ENCODE measurements at regions not wholly inside any gene's neighbourhood (a gene's known extent, or its start where the extent isn't known, plus 50 kb on each side); places are given as distances from the start of the nearest gene placed in this dataset.

DNA sequence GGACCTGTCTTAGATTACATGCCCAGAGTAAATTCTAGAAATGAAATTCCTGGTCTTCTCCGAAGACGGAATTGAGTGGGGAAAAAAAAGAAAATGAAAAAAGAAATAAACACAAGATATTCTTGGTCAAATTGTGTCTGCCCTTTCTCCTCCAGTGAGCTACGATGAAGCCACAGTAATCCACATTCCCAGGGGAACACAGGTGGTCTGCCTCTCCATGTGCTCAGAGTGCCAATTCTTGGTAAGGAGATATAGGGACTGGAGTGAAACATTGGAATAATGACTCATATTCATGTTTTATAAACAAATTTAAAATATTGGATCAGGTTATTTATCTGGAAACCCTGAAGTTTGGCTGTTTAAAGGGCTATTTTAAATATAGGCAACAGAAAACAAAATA lies 54.2 kb upstream of the MGST2 start:
- Mint-ChIP-seq H3K4me3 (no peak overlapping the region), H3K27ac (no peak overlapping the region), H3K27me3 (peaks cover 12% of the 10 kb centered on the region), H3K36me3 (ENCODE audit: low read depth) (no peaks in the 10 kb centered on the region), H3K9me3 (peaks cover 3% of the 10 kb centered on the region), H3K4me1 (ENCODE audit: low read depth) (peaks cover 9% of the 10 kb centered on the region)
- DNase-seq, result no peak

- no peak for DNase-seq
- Mint-ChIP-seq H3K9me3 (peaks cover 4% of the 10 kb centered on the region), H3K4me3 (no peak overlapping the region), H3K36me3 (ENCODE audit: low read depth) (no peaks in the 10 kb centered on the region), H3K27me3 (peaks cover 12% of the 10 kb centered on the region), H3K27ac (no peak overlapping the region), H3K4me1 (ENCODE audit: low read depth) (peaks cover 16% of the 10 kb centered on the region)
Measured at GRCh38 chr4:139609647-139610046, 53.6 kb upstream of the SETD7 start.

GRCh38 chr4:139607502-139608060 lies 51.6 kb upstream of the SETD7 start:
- Mint-ChIP-seq H3K4me1 (ENCODE audit: low read depth) (peaks cover 16% of the 10 kb centered on the region), H3K27me3 (peaks cover 12% of the 10 kb centered on the region), H3K4me3 (no peak overlapping the region), H3K27ac (no peak overlapping the region), H3K9me3 (peaks cover 4% of the 10 kb centered on the region), H3K36me3 (ENCODE audit: low read depth) (no peaks in the 10 kb centered on the region)
- no peak for DNase-seq

GRCh38 chr4:139606579-139607501 lies 50.8 kb upstream of the SETD7 start:
- Mint-ChIP-seq H3K36me3 (ENCODE audit: low read depth) (no peaks in the 10 kb centered on the region), H3K9me3 (peaks cover 4% of the 10 kb centered on the region), H3K27ac (peak overlapping the region; percentile 81), H3K4me3 (peak overlapping the region; percentile 49), H3K27me3 (peaks cover 12% of the 10 kb centered on the region), H3K4me1 (ENCODE audit: low read depth) (peaks cover 16% of the 10 kb centered on the region)
- DNase-seq, result peak; percentile 41

DNA sequence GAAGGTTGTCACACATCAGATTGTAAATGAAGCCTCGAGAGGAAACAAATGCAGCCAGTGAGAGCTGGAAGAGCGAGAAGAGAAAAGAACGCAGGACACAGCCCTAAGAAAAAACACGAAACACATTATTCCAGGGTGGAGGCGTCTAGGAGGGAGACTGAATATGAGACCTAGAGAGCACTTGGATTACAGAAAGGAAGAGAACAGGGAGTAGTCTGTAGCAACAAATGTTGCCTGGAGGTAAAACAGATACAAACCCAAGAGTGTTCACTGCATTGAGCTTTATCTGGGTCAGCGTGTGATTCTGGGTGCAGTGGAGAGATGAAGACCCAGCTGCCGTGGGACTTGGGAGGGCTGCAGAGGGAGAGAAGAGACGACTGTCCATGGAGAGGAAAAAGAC lies 50.1 kb upstream of the SETD7 start:
- H3K4me3 Mint-ChIP-seq, result peak overlapping the region; percentile 49
- H3K27me3 Mint-ChIP-seq, result peaks cover 12% of the 10 kb centered on the region
- peaks cover 4% of the 10 kb centered on the region for H3K9me3 Mint-ChIP-seq
- DNase-seq, result no peak
- H3K36me3 Mint-ChIP-seq (ENCODE audit: low read depth), result no peaks in the 10 kb centered on the region
- peaks cover 16% of the 10 kb centered on the region for H3K4me1 Mint-ChIP-seq (ENCODE audit: low read depth)
- no peak overlapping the region for H3K27ac Mint-ChIP-seq

All from activated T-cell treated with anti-CD3 and anti-CD28 coated beads, Interleukin-2, amount 50 U/mL, for 24 hours (primary cell).